ENCODE measurements at regions not wholly inside any gene's neighbourhood (a gene's known extent, or its start where the extent isn't known, plus 50 kb on each side); places are given as distances from the start of the nearest gene placed in this dataset.

GRCh38 chr20:60135276-60135675 lies 177.1 kb downstream of the CDH26 start:
- TF ChIP-seq CTCF (IDR thresholded peaks at IDR 0.05; ENCODE audit: low read length): no peak
- TF ChIP-seq EZH2 (optimal IDR thresholded peaks at IDR 0.05; ENCODE audit: low read depth, low read length): no peak
